BJ (cell line): ENCODE measurements at regions not wholly inside any gene's neighbourhood (a gene's known extent, or its start where the extent isn't known, plus 50 kb on each side); places are given as distances from the start of the nearest gene placed in this dataset. TPM values are rescaled to one million over a fixed set of nuclear protein-coding genes. Genes with fewer than 3 reads are reported as not detected.
"Not testable (repeated sequence)": the region's sequence is repeated elsewhere in the genome, so short reads cannot be mapped to it uniquely, and the experiment has no call there.

Experiments used
- CTCF ChIA-PET: fragments of 350-600 bp; formaldehyde crosslinking; extraction: SDS; loops from one replicate; lab custom pipeline; 2021; ENCODE audit warnings: antibody characterized with exemption, inconsistent platforms; lab: Yijun Ruan, JAX
- POLR2A ChIA-PET: fragments of 300-600 bp; sonication (Branson Sonifier 250); formaldehyde crosslinking; extraction: SDS; loops from one replicate; lab custom pipeline; 2021; ENCODE audit warnings: antibody characterized with exemption; lab: Charles Lee
- DNase-seq: peaks from one replicate; pipeline ENCODE4 v3.0.0-alpha.2; 2011; ENCODE audit warnings: low read depth
- H3K27me3 ChIP-seq: 2 replicates; pipeline ENCODE4 v1.6.0; 2011; ENCODE audit warnings: low read length; ENCODE audit not compliant: control insufficient read depth, insufficient read depth
- H3K36me3 ChIP-seq: 2 replicates; pipeline ENCODE4 v1.5.1; 2011; ENCODE audit warnings: low read length; ENCODE audit not compliant: control insufficient read depth, insufficient read depth
- H3K4me3 ChIP-seq: 2 replicates; pipeline ENCODE4 v1.5.1; 2011; ENCODE audit warnings: low read depth, mild to moderate bottlenecking, control low read depth, low read length
- small RNA-seq: library from RNA; depleted of rRNA; stranded (forward); fragments of <200 nt; gene quantifications from one replicate; pipeline ENCODE3, GENCODE V24; 2012; ENCODE audit warnings: low replicate concordance, low read depth; ENCODE audit not compliant: insufficient read length
- TF ChIP-seq, protein P1 (sequence below): IDR thresholded peaks from 2 replicates; pipeline ENCODE4 v1.5.1; 2011; ENCODE audit warnings: low read depth, mild to moderate bottlenecking, control low read depth, inconsistent platforms, low read length, moderate library complexity; ENCODE audit not compliant: insufficient read depth

DNA sequence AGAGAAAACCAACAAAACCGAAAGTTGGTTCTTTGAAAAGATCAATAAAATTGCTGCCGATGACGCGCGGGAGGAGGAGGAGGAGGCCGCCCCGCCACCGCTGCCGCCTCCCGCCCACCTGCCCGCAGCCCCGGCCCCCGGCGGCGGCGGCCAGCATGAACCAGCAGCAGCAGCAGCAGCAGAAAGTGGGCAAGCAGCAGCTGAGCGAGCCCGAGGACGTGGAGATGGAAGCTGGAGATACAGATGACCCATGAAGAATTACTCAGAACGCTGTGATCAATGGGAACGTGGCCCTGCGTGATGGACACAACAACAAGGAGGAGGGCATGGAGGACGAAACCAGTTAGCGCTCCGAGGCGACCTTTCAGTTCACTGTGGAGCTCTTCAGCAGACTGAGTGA, 53.9 kb upstream of the EFNA5 start:
- TF ChIP-seq, protein P1, sequence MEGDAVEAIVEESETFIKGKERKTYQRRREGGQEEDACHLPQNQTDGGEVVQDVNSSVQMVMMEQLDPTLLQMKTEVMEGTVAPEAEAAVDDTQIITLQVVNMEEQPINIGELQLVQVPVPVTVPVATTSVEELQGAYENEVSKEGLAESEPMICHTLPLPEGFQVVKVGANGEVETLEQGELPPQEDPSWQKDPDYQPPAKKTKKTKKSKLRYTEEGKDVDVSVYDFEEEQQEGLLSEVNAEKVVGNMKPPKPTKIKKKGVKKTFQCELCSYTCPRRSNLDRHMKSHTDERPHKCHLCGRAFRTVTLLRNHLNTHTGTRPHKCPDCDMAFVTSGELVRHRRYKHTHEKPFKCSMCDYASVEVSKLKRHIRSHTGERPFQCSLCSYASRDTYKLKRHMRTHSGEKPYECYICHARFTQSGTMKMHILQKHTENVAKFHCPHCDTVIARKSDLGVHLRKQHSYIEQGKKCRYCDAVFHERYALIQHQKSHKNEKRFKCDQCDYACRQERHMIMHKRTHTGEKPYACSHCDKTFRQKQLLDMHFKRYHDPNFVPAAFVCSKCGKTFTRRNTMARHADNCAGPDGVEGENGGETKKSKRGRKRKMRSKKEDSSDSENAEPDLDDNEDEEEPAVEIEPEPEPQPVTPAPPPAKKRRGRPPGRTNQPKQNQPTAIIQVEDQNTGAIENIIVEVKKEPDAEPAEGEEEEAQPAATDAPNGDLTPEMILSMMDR = no peak
- Histone ChIP-seq H3K4me3 (no peak overlapping the region), H3K36me3 (no peaks in the 10 kb centered on the region), H3K27me3 (no peaks in the 10 kb centered on the region)
- DNase-seq = no peak
- CTCF ChIA-PET = no interaction called here
- POLR2A ChIA-PET = interaction anchor here (0.6 kb wide), 1 partner anchor 100 kb away, joined by 9 read pairs; no protein-coding TSS in a partner anchor

DNA sequence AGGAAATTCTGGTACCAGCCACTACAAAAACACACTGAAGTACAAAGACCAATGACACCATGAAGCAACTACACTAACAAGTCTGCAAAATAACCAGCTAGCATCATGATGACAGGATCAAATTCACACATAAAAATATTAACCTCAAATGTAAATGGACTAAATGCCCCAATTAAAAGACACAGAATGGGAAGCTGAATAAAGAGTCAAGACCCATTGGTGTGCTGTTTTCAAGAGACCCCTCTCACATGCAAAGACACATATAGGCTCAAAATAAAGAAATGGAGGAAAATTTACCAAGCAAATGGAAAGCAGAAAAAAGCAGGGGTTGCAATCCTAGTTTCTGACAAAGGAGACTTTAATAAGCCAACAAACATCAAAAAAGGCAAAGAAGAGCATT, 50.5 kb upstream of the EFNA5 start:
- DNase-seq, POLR2A ChIA-PET, H3K27me3 ChIP-seq, H3K36me3 ChIP-seq, CTCF ChIA-PET, H3K4me3 ChIP-seq: not testable (repeated sequence)

Small RNA genes lying in the stretch of these regions (small RNA-seq; reads per million reads assigned to genes)
- gene RN7SL782P = not detected
